ENCODE measurements at regions not wholly inside any gene's neighbourhood (a gene's known extent, or its start where the extent isn't known, plus 50 kb on each side); places are given as distances from the start of the nearest gene placed in this dataset.

DNA sequence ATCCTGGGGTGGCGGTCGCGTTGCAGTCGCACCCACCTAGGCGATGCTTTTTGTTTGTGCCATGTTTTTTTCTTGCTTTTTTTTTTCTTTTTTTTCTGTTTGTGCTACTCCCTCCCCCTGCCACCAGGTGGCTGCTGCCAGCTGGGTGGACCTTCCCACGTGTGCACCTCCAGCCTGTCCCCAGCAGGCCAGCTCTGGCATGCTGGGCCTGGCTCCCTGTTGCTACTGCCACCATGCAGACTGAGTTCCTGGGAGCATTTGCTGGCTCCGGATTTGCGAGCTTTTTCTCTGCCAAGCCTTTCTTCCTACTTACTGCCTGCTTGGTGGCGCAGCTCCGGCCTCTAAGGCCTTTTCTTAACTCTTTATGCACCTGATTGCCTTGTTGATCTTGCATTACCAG, 161.2 kb upstream of the WDFY3 start:
- TF ChIP-seq, protein P1, sequence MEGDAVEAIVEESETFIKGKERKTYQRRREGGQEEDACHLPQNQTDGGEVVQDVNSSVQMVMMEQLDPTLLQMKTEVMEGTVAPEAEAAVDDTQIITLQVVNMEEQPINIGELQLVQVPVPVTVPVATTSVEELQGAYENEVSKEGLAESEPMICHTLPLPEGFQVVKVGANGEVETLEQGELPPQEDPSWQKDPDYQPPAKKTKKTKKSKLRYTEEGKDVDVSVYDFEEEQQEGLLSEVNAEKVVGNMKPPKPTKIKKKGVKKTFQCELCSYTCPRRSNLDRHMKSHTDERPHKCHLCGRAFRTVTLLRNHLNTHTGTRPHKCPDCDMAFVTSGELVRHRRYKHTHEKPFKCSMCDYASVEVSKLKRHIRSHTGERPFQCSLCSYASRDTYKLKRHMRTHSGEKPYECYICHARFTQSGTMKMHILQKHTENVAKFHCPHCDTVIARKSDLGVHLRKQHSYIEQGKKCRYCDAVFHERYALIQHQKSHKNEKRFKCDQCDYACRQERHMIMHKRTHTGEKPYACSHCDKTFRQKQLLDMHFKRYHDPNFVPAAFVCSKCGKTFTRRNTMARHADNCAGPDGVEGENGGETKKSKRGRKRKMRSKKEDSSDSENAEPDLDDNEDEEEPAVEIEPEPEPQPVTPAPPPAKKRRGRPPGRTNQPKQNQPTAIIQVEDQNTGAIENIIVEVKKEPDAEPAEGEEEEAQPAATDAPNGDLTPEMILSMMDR (IDR thresholded peaks at IDR 0.05; ENCODE audit: low read length): peak; percentile 78
- no peak for TF ChIP-seq EZH2 (IDR thresholded peaks at IDR 0.05; ENCODE audit: borderline replicate concordance, low read length)
